Naive thymus-derived CD4-positive, alpha-beta T cell (primary cell): ENCODE measurements at regions not wholly inside any gene's neighbourhood (a gene's known extent, or its start where the extent isn't known, plus 50 kb on each side); places are given as distances from the start of the nearest gene placed in this dataset.

ENCODE experiments used
- ATAC-seq: fragments of 150-1000 bp; cut with Tn5 transposase; 2 replicates; pipeline ENCODE4 v1.10.0; 2021; ENCODE audit warnings: mild to moderate bottlenecking, moderate library complexity
- CTCF ChIA-PET: fragments of 350-600 bp; sonication (Branson Sonifier 250); formaldehyde crosslinking; loops from one replicate; lab custom pipeline; 2021; ENCODE audit warnings: antibody characterized with exemption; lab: Charles Lee
- POLR2A ChIA-PET: fragments of 350-600 bp; sonication (Branson Sonifier 250); formaldehyde crosslinking; loops from one replicate; lab custom pipeline; 2021; ENCODE audit warnings: antibody characterized with exemption, inconsistent platforms; lab: Charles Lee
- DNase-seq, 9 donors: peaks; one replicate each; pipeline versions ENCODE4 v3.0.0 to v3.0.0-alpha.2; 2020 to 2022; ENCODE audit warnings: mixed read lengths in 1 of 9
- H3K27ac ChIP-seq: one replicate; pipeline ENCODE4 v1.7.0; 2013; ENCODE audit warnings: mild to moderate bottlenecking, low read depth, low read length, moderate library complexity
- H3K27me3 ChIP-seq, 2 donors: one replicate each; pipeline ENCODE4 v1.7.0; 2013; ENCODE audit warnings: low read length in 2 of 2, mild to moderate bottlenecking in 2 of 2, moderate library complexity in 2 of 2; ENCODE audit not compliant: control insufficient read depth in 2 of 2, insufficient read depth in 2 of 2
- H3K36me3 ChIP-seq, 3 experiments: 1 replicate in 2 of 3; 2 replicates in 1 of 3; pipeline ENCODE4 v1.7.0; 2013; ENCODE audit warnings: low read length in 3 of 3, mild to moderate bottlenecking in 3 of 3, moderate library complexity in 1 of 3; ENCODE audit not compliant: insufficient read depth in 3 of 3, control insufficient read depth in 2 of 3
- H3K4me1 ChIP-seq, 2 donors: one replicate each; pipeline ENCODE4 v1.7.0; 2013; ENCODE audit warnings: low read length in 2 of 2, mild to moderate bottlenecking in 2 of 2, moderate library complexity in 1 of 2; ENCODE audit not compliant: control insufficient read depth in 2 of 2, insufficient read depth in 2 of 2
- H3K4me3 ChIP-seq: 2 replicates; pipeline ENCODE4 v1.7.0; 2013; ENCODE audit warnings: mild to moderate bottlenecking, low read length
- H3K9me3 ChIP-seq, 3 experiments: 1 replicate in 2 of 3; 2 replicates in 1 of 3; pipeline ENCODE4 v1.7.0; 2013; ENCODE audit warnings: low read length in 3 of 3; ENCODE audit not compliant: control insufficient read depth in 2 of 3
- H3K27ac Mint-ChIP-seq, 9 donors: one replicate each; pipeline ENCODE4 v1.8.0; 2020 to 2022; ENCODE audit warnings: mixed read lengths in 9 of 9, mild to moderate bottlenecking in 8 of 9, moderate library complexity in 5 of 9, inconsistent platforms in 2 of 9
- H3K27me3 Mint-ChIP-seq, 5 donors: one replicate each; pipeline ENCODE4 v1.8.0; 2021 to 2022; ENCODE audit warnings: mixed read lengths in 5 of 5, mild to moderate bottlenecking in 1 of 5
- H3K36me3 Mint-ChIP-seq, 5 donors: one replicate each; pipeline ENCODE4 v1.8.0; 2020 to 2022; ENCODE audit warnings: mixed read lengths in 5 of 5, mild to moderate bottlenecking in 3 of 5, inconsistent platforms in 1 of 5
- H3K4me1 Mint-ChIP-seq, 7 donors: one replicate each; pipeline ENCODE4 v1.8.0; 2020 to 2022; ENCODE audit warnings: mixed read lengths in 7 of 7, mild to moderate bottlenecking in 3 of 7, inconsistent platforms in 1 of 7
- H3K4me3 Mint-ChIP-seq, 10 donors: one replicate each; pipeline ENCODE4 v1.8.0; 2020 to 2022; ENCODE audit warnings: mild to moderate bottlenecking in 10 of 10, mixed read lengths in 10 of 10, moderate library complexity in 6 of 10, inconsistent platforms in 2 of 10
- H3K9me3 Mint-ChIP-seq, 11 donors: one replicate each; pipeline ENCODE4 v1.8.0; 2020 to 2022; ENCODE audit warnings: mixed read lengths in 11 of 11, mild to moderate bottlenecking in 4 of 11, inconsistent platforms in 1 of 11, moderate library complexity in 1 of 11
- intact Hi-C, 2 donors: fragments of 100-400 bp; cut with micrococcal nuclease; formaldehyde crosslinking; loops; one replicate each; pipeline ENCODE4 v1.15.1; 2023

GRCh38 chr2:181161615-181162014 lies 181.2 kb downstream of the UBE2E3 start:
- no peak overlapping the region for H3K27ac ChIP-seq
- peaks cover 21 to 35% of the 10 kb centered on the region in 2 donors for H3K4me1 ChIP-seq
- no peaks in the 10 kb centered on the region for H3K36me3 ChIP-seq
- H3K4me3 ChIP-seq = no peak overlapping the region
- Mint-ChIP-seq H3K9me3 (peaks cover 3 to 25% (median 10%) of the 10 kb centered on the region in 11 donors), H3K4me1 (peaks cover 19 to 47% (median 40%) of the 10 kb centered on the region in 7 donors), H3K4me3 (no peak overlapping the region), H3K27ac (peak overlapping the region in 2 of 9 donors; percentile 37 to 88), H3K36me3 (peaks cover 7 to 45% (median 25%) of the 10 kb centered on the region in 5 donors), H3K27me3 (no peaks in the 10 kb centered on the region)
- H3K9me3 ChIP-seq = peaks cover 0 to 7% (median 0%) of the 10 kb centered on the region in 3 experiments
- no peak for ATAC-seq
- CTCF ChIA-PET = interaction anchor here (0.6 to 0.9 kb wide), 3 partner anchors 46 to 554 kb away, joined by 3 to 7 read pairs (median 5); no protein-coding TSS in a partner anchor
- no peaks in the 10 kb centered on the region for H3K27me3 ChIP-seq
- DNase-seq = no peak
- POLR2A ChIA-PET = interaction anchor here (1.0 to 1.4 kb wide), 2 partner anchors 12 to 15 kb away, joined by 3 to 4 read pairs; no protein-coding TSS in a partner anchor
- intact Hi-C loops = no loop called here

- Mint-ChIP-seq H3K27me3 (no peaks in the 10 kb centered on the region), H3K4me3 (peak overlapping the region in 4 of 10 donors; percentile 20 to 81 (median 36)), H3K9me3 (peaks cover 6 to 30% (median 16%) of the 10 kb centered on the region in 11 donors), H3K4me1 (peaks cover 18 to 54% (median 46%) of the 10 kb centered on the region in 7 donors), H3K36me3 (peaks cover 16 to 50% (median 27%) of the 10 kb centered on the region in 5 donors), H3K27ac (peak overlapping the region in 5 of 9 donors; percentile 8 to 97 (median 67))
- H3K9me3 ChIP-seq = peaks cover 0 to 11% (median 0%) of the 10 kb centered on the region in 3 experiments
- no peaks in the 10 kb centered on the region for H3K36me3 ChIP-seq
- ChIA-PET POLR2A (interaction anchor here (0.8 kb wide), 1 partner anchor 14 kb away, joined by 5 read pairs; no protein-coding TSS in a partner anchor), CTCF (no interaction called here)
- intact Hi-C loops = loop anchor here (1.0 kb wide), 3 partner anchors 9 to 142 kb away; no protein-coding TSS in a partner anchor
- peak; percentile 52 for ATAC-seq
- no peaks in the 10 kb centered on the region for H3K27me3 ChIP-seq
- peaks cover 21 to 35% of the 10 kb centered on the region in 2 donors for H3K4me1 ChIP-seq
- H3K27ac ChIP-seq = no peak overlapping the region
- no peak for DNase-seq
- H3K4me3 ChIP-seq = peak overlapping the region; percentile 11
Measured at GRCh38 chr2:181163139-181163538, 182.7 kb downstream of the UBE2E3 start.

GRCh38 chr2:181163691-181164090 lies 183.3 kb downstream of the UBE2E3 start:
- DNase-seq = no peak
- H3K4me3 Mint-ChIP-seq = peak overlapping the region in 7 of 10 donors; percentile 20 to 81 (median 43)
- ChIA-PET CTCF (no interaction called here), POLR2A (interaction anchor here (1.0 kb wide), 1 partner anchor 11 kb away, joined by 3 read pairs; no protein-coding TSS in a partner anchor)
- H3K27me3 Mint-ChIP-seq = no peaks in the 10 kb centered on the region
- H3K36me3 Mint-ChIP-seq = peaks cover 17 to 48% (median 25%) of the 10 kb centered on the region in 5 donors
- peak overlapping the region in 8 of 9 donors; percentile 20 to 97 (median 64) for H3K27ac Mint-ChIP-seq
- Histone ChIP-seq H3K36me3 (no peaks in the 10 kb centered on the region), H3K4me3 (no peak overlapping the region), H3K4me1 (peaks cover 21 to 35% of the 10 kb centered on the region in 2 donors), H3K27me3 (no peaks in the 10 kb centered on the region), H3K9me3 (peaks cover 0 to 11% (median 0%) of the 10 kb centered on the region in 3 experiments), H3K27ac (no peak overlapping the region)
- peaks cover 7 to 32% (median 16%) of the 10 kb centered on the region in 11 donors for H3K9me3 Mint-ChIP-seq
- ATAC-seq = no peak
- peaks cover 18 to 53% (median 46%) of the 10 kb centered on the region in 7 donors for H3K4me1 Mint-ChIP-seq
- intact Hi-C loops = loop anchor here (1.0 to 2.0 kb wide), 7 partner anchors 9 to 142 kb away; no protein-coding TSS in a partner anchor

- CTCF ChIA-PET = interaction anchor here (2.2 kb wide), 1 partner anchor 59 kb away, joined by 6 read pairs; no protein-coding TSS in a partner anchor
- POLR2A ChIA-PET = interaction anchor here (0.6 to 2.7 kb wide), 6 partner anchors 12 to 128 kb away, joined by 3 to 15 read pairs (median 3); no protein-coding TSS in a partner anchor
Measured at GRCh38 chr2:181164699-181165098, 184.3 kb downstream of the UBE2E3 start.

GRCh38 chr2:181165199-181165868 lies 184.9 kb downstream of the UBE2E3 start:
- Histone ChIP-seq H3K9me3 (peaks cover 0 to 11% (median 0%) of the 10 kb centered on the region in 3 experiments), H3K27ac (peak overlapping the region; percentile 58), H3K4me3 (peak overlapping the region; percentile 40), H3K4me1 (peaks cover 31 to 45% of the 10 kb centered on the region in 2 donors), H3K36me3 (no peaks in the 10 kb centered on the region), H3K27me3 (no peaks in the 10 kb centered on the region)
- DNase-seq (peak in 5 of 9 donors; percentile 28 to 54 (median 32)), ATAC-seq (peak; percentile 77)
- H3K4me1 Mint-ChIP-seq = peaks cover 22 to 64% (median 51%) of the 10 kb centered on the region in 7 donors
- H3K27me3 Mint-ChIP-seq = no peaks in the 10 kb centered on the region
- ChIA-PET CTCF (interaction anchor here (2.2 kb wide), 1 partner anchor 60 kb away, joined by 6 read pairs; no protein-coding TSS in a partner anchor), POLR2A (interaction anchor here (0.7 to 2.7 kb wide), 8 partner anchors 13 to 290 kb away, joined by 3 to 15 read pairs (median 4); no protein-coding TSS in a partner anchor)
- intact Hi-C loops = loop anchor here (1.0 to 2.0 kb wide), 7 partner anchors 13 to 59 kb away; no protein-coding TSS in a partner anchor
- H3K27ac Mint-ChIP-seq = peak overlapping the region; percentile 89 to 98 (median 95)
- peaks cover 7 to 32% (median 16%) of the 10 kb centered on the region in 11 donors for H3K9me3 Mint-ChIP-seq
- peaks cover 17 to 44% (median 22%) of the 10 kb centered on the region in 5 donors for H3K36me3 Mint-ChIP-seq
- peak overlapping the region; percentile 73 to 87 (median 77) for H3K4me3 Mint-ChIP-seq

More at GRCh38 chr2:181164699-181165098, 184.3 kb downstream of the UBE2E3 start:
- H3K4me3 Mint-ChIP-seq = peak overlapping the region; percentile 73 to 87 (median 77)
- DNase-seq (no peak), ATAC-seq (no peak)
- peak overlapping the region; percentile 89 to 98 (median 95) for H3K27ac Mint-ChIP-seq
- intact Hi-C loops = loop anchor here (1.0 to 2.0 kb wide), 8 partner anchors 14 to 58 kb away; no protein-coding TSS in a partner anchor
- peaks cover 17 to 45% (median 22%) of the 10 kb centered on the region in 5 donors for H3K36me3 Mint-ChIP-seq
- no peaks in the 10 kb centered on the region for H3K36me3 ChIP-seq
- peaks cover 7 to 32% (median 16%) of the 10 kb centered on the region in 11 donors for H3K9me3 Mint-ChIP-seq
- H3K4me1 ChIP-seq = peaks cover 25 to 39% of the 10 kb centered on the region in 2 donors
- peaks cover 0 to 11% (median 0%) of the 10 kb centered on the region in 3 experiments for H3K9me3 ChIP-seq
- peak overlapping the region; percentile 58 for H3K27ac ChIP-seq
- peaks cover 18 to 58% (median 48%) of the 10 kb centered on the region in 7 donors for H3K4me1 Mint-ChIP-seq
- no peaks in the 10 kb centered on the region for H3K27me3 Mint-ChIP-seq
- H3K27me3 ChIP-seq = no peaks in the 10 kb centered on the region
- peak overlapping the region; percentile 40 for H3K4me3 ChIP-seq

DNA sequence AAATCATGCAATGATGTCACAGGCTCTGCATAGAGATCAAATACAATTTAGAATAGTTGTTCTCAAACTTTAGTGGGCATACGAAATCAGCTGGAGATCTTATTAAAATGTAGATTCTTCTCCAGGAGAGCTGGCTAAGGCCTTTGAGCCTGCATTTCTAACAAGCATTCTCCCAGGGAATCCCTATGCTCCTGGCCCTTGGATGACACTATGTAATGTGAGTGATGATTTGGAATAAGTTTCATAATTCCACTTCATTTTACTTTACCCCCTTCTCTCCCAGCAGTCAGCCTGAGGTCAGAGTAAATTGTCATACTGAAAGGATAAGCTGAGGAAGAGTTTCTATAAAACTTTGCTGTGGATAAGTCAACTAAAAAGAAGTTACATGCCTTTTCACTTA lies 189.1 kb downstream of the UBE2E3 start:
- no peaks in the 10 kb centered on the region for H3K27me3 Mint-ChIP-seq
- peaks cover 0 to 11% (median 0%) of the 10 kb centered on the region in 3 experiments for H3K9me3 ChIP-seq
- peaks cover 27 to 40% of the 10 kb centered on the region in 2 donors for H3K4me1 ChIP-seq
- no peak overlapping the region for H3K4me3 ChIP-seq
- H3K36me3 Mint-ChIP-seq = peaks cover 13 to 50% (median 21%) of the 10 kb centered on the region in 5 donors
- no peak overlapping the region for H3K27ac ChIP-seq
- H3K27me3 ChIP-seq = no peaks in the 10 kb centered on the region
- ATAC-seq (no peak), DNase-seq (no peak)
- H3K36me3 ChIP-seq = no peaks in the 10 kb centered on the region
- H3K4me1 Mint-ChIP-seq = peaks cover 22 to 61% (median 49%) of the 10 kb centered on the region in 7 donors
- POLR2A ChIA-PET = interaction anchor here (0.9 to 1.0 kb wide), 2 partner anchors 17 to 19 kb away, joined by 3 to 5 read pairs; no protein-coding TSS in a partner anchor
- H3K27ac Mint-ChIP-seq = peak overlapping the region in 5 of 9 donors; percentile 5 to 64 (median 43)
- H3K9me3 Mint-ChIP-seq = peaks cover 7 to 32% (median 16%) of the 10 kb centered on the region in 11 donors
- peak overlapping the region in 3 of 10 donors; percentile 6 to 30 (median 19) for H3K4me3 Mint-ChIP-seq
- CTCF ChIA-PET = no interaction called here
- intact Hi-C loops = no loop called here
